ENCODE measurements at regions not wholly inside any gene's neighbourhood (a gene's known extent, or its start where the extent isn't known, plus 50 kb on each side); places are given as distances from the start of the nearest gene placed in this dataset.

- DNase-seq (ENCODE audit: extremely low spot score): peak; percentile 66
- no peaks in the 10 kb centered on the region for H3K27me3 ChIP-seq
- WGBS: 94% methylated on average over 7 of the region's 7 CpGs
- no peak overlapping the region for H3K4me3 ChIP-seq
- TF ChIP-seq POLR2AphosphoS5 (IDR thresholded peaks at IDR 0.05) (no peak), CTCF (IDR thresholded peaks at IDR 0.05) (no peak), POLR2A (IDR thresholded peaks at IDR 0.05; ENCODE audit: low read depth) (no peak), EP300 (IDR thresholded peaks at IDR 0.05) (no peak)
- intact Hi-C loops (cut with DNase I): no loop called here
- H3K9me3 ChIP-seq: no peaks in the 10 kb centered on the region
- peaks cover 0 to 18% (median 8%) of the 10 kb centered on the region in 4 donors for H3K36me3 ChIP-seq
- H3K4me1 ChIP-seq: peaks cover 10 to 46% (median 42%) of the 10 kb centered on the region in 4 donors
- H3K27ac ChIP-seq (replicated peaks in 1 of 4): no peak overlapping the region
Measured at GRCh38 chr7:130936202-130936931, 202.4 kb upstream of the KLF14 start.

DNA sequence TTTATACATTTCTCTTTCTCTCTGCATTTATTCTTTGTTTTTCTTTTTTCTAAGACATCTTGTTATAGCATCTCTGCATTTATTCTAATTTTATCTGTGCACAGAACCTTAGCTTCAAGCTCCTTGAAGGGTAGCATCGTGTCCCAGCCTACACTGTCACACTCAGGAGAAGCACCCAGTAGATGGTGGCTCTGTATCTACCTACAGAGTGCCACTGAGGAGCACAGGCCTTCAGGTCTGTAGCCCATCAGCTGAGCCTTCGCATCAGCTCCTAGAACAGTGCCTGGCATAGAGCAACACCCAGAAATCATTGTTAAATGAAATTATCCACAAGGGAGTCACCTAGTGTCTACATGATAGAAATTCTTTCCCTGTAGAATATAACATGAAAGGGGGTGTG, 203.0 kb upstream of the KLF14 start:
- H3K27ac ChIP-seq (replicated peaks in 1 of 4): no peak overlapping the region
- H3K36me3 ChIP-seq: peaks cover 0 to 18% (median 9%) of the 10 kb centered on the region in 4 donors
- H3K27me3 ChIP-seq: no peaks in the 10 kb centered on the region
- H3K4me3 ChIP-seq: no peak overlapping the region
- H3K4me1 ChIP-seq: peaks cover 11 to 47% (median 42%) of the 10 kb centered on the region in 4 donors
- peak; percentile 60 for DNase-seq (ENCODE audit: extremely low spot score)
- H3K9me3 ChIP-seq: no peaks in the 10 kb centered on the region
- TF ChIP-seq EP300 (IDR thresholded peaks at IDR 0.05): no peak
- no peak for TF ChIP-seq POLR2A (IDR thresholded peaks at IDR 0.05; ENCODE audit: low read depth)
- TF ChIP-seq POLR2AphosphoS5 (IDR thresholded peaks at IDR 0.05): no peak
- TF ChIP-seq CTCF (IDR thresholded peaks at IDR 0.05): no peak
- 100% methylated on average over 2 of the region's 2 CpGs for WGBS
- intact Hi-C loops (cut with DNase I): no loop called here

- TF ChIP-seq POLR2AphosphoS5 (IDR thresholded peaks at IDR 0.05): no peak
- TF ChIP-seq EP300 (IDR thresholded peaks at IDR 0.05): no peak
- Histone ChIP-seq H3K27ac (replicated peaks in 1 of 4) (no peak overlapping the region), H3K4me3 (no peak overlapping the region), H3K27me3 (no peaks in the 10 kb centered on the region), H3K4me1 (peaks cover 18 to 55% (median 48%) of the 10 kb centered on the region in 4 donors), H3K9me3 (no peaks in the 10 kb centered on the region), H3K36me3 (peaks cover 0 to 18% (median 8%) of the 10 kb centered on the region in 4 donors)
- DNase-seq (ENCODE audit: extremely low spot score): no peak
- 92% methylated on average over 3 of the region's 3 CpGs for WGBS
- intact Hi-C loops (cut with DNase I): no loop called here
Measured at GRCh38 chr7:130937830-130938229, 203.8 kb upstream of the KLF14 start.

GRCh38 chr7:130938661-130939060, 204.7 kb upstream of the KLF14 start:
- TF ChIP-seq POLR2A (IDR thresholded peaks at IDR 0.05; ENCODE audit: low read depth) (no peak), EP300 (IDR thresholded peaks at IDR 0.05) (no peak), POLR2AphosphoS5 (IDR thresholded peaks at IDR 0.05) (no peak), CTCF (IDR thresholded peaks at IDR 0.05) (no peak)
- DNase-seq (ENCODE audit: extremely low spot score): no peak
- no peak overlapping the region for H3K4me3 ChIP-seq
- H3K4me1 ChIP-seq: peaks cover 26 to 64% (median 57%) of the 10 kb centered on the region in 4 donors
- H3K36me3 ChIP-seq: peaks cover 0 to 18% (median 6%) of the 10 kb centered on the region in 4 donors
- H3K9me3 ChIP-seq: no peaks in the 10 kb centered on the region
- 59% methylated on average over 4 of the region's 4 CpGs for WGBS
- intact Hi-C loops (cut with DNase I): no loop called here
- no peak overlapping the region for H3K27ac ChIP-seq (replicated peaks in 1 of 4)
- H3K27me3 ChIP-seq: no peaks in the 10 kb centered on the region

DNA sequence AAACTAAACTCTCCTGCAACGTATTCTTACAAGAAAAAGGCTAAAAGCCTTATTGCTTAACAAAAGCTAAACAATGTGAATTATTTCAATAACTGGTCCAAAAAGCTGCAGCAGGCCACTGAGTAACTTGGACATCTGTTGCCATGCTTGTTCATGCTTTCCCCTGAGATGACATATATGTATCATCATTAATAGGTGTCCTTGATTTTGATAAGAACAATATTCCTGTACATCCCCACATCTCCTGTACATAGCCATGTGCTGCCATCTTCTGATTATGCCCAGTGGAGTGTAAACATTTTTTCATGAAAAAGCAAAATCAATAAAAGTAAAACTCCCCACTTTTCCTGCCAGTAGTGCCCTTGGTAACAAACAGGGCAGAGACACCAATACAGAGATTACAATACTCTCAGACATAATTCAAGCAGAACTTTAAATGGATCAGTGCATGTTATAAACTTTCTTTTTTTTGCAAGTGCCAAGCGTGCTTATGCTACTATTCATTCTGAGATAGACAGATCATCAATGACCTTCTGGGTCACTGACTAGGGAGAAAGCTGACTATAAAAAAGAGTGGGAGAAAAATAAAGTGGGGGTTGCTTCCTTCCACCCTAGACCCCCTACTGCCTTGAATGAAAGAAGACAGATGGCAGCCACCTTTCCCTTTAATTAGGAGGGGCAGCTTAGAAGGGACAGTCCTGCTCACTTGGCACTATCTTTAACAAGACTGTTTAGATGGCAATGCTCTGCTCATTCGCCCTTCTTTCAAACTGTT, 205.5 kb upstream of the KLF14 start:
- no peaks in the 10 kb centered on the region for H3K9me3 ChIP-seq
- peaks cover 0 to 18% (median 9%) of the 10 kb centered on the region in 4 donors for H3K36me3 ChIP-seq
- intact Hi-C loops (cut with DNase I): no loop called here
- WGBS: 71% methylated on average over 3 of the region's 3 CpGs
- peaks cover 31 to 72% (median 63%) of the 10 kb centered on the region in 4 donors for H3K4me1 ChIP-seq
- no peak overlapping the region for H3K4me3 ChIP-seq
- H3K27me3 ChIP-seq: no peaks in the 10 kb centered on the region
- no peak overlapping the region for H3K27ac ChIP-seq (replicated peaks in 1 of 4)
- no peak for DNase-seq (ENCODE audit: extremely low spot score)
- TF ChIP-seq EP300 (IDR thresholded peaks at IDR 0.05) (no peak), POLR2AphosphoS5 (IDR thresholded peaks at IDR 0.05) (no peak), CTCF (IDR thresholded peaks at IDR 0.05) (no peak), POLR2A (IDR thresholded peaks at IDR 0.05; ENCODE audit: low read depth) (no peak)

Measured in esophagus muscularis mucosa (tissue), 4 donors.